WTC11 (cell line): ENCODE measurements at regions not wholly inside any gene's neighbourhood (a gene's known extent, or its start where the extent isn't known, plus 50 kb on each side); places are given as distances from the start of the nearest gene placed in this dataset.
"Not testable (repeated sequence)": the region's sequence is repeated elsewhere in the genome, so short reads cannot be mapped to it uniquely, and the experiment has no call there.

Experiments
- ATAC-seq: fragments of 200-7000 bp; cut with Tn5 transposase; 2 replicates; pipeline ENCODE4 v1.10.0; 2021; ENCODE audit warnings: mild to moderate bottlenecking, moderate library complexity
- CTCF ChIA-PET: fragments of 300-600 bp; sonication (Branson Sonifier 250); formaldehyde crosslinking; loops from one replicate; lab custom pipeline; 2021; ENCODE audit warnings: antibody characterized with exemption; lab: Charles Lee
- POLR2A ChIA-PET: fragments of 350-600 bp; sonication (Branson Sonifier 250); formaldehyde crosslinking; loops from one replicate; lab custom pipeline; 2021; ENCODE audit warnings: antibody characterized with exemption; lab: Charles Lee
- DNase-seq: peaks from one replicate; pipeline ENCODE4 v3.0.0; 2021; ENCODE audit warnings: low spot score
- H3K27ac Mint-ChIP-seq: 2 replicates; pipeline ENCODE4 v1.8.0; 2021; ENCODE audit warnings: mixed read lengths
- H3K27me3 Mint-ChIP-seq: 2 replicates; pipeline ENCODE4 v1.8.0; 2021; ENCODE audit warnings: low read depth, mild to moderate bottlenecking, moderate library complexity, mixed read lengths
- H3K36me3 Mint-ChIP-seq: 2 replicates; pipeline ENCODE4 v1.8.0; 2021; ENCODE audit warnings: mixed read lengths
- H3K4me1 Mint-ChIP-seq: 2 replicates; pipeline ENCODE4 v1.8.0; 2022; ENCODE audit warnings: mixed read lengths
- H3K4me3 Mint-ChIP-seq: 2 replicates; pipeline ENCODE4 v1.8.0; 2021; ENCODE audit warnings: mild to moderate bottlenecking, moderate library complexity, mixed read lengths
- H3K9me3 Mint-ChIP-seq: 2 replicates; pipeline ENCODE4 v1.8.0; 2021; ENCODE audit warnings: mixed read lengths
- AR ChIP-seq: fragments of 250-450 bp; sonication (Bioruptor Pico); IDR thresholded peaks from 2 replicates; pipeline ENCODE4 v1.9.0; 2021; ENCODE audit warnings: mild to moderate bottlenecking
- ATF3 ChIP-seq: sonication (generic); formaldehyde crosslinking; conservative IDR thresholded peaks from 2 replicates; pipeline ENCODE4 v1.8.1; 2022; ENCODE audit warnings: mild to moderate bottlenecking, missing genetic modification reagents
- CDX4 ChIP-seq: fragments of 250-450 bp; sonication (Bioruptor Pico); IDR thresholded peaks from 2 replicates; pipeline ENCODE4 v1.9.0; 2021; ENCODE audit warnings: moderate library complexity, mild to moderate bottlenecking, inconsistent platforms, borderline replicate concordance
- E2F4 ChIP-seq: sonication (generic); formaldehyde crosslinking; IDR thresholded peaks from 2 replicates; pipeline ENCODE4 v1.8.1; 2022; ENCODE audit warnings: low read depth, mild to moderate bottlenecking, moderate library complexity, missing genetic modification reagents, borderline replicate concordance
- MAX ChIP-seq: sonication (generic); formaldehyde crosslinking; IDR thresholded peaks from 2 replicates; pipeline ENCODE4 v1.8.0; 2022; ENCODE audit warnings: mild to moderate bottlenecking, missing genetic modification reagents
- NFYB ChIP-seq: sonication (generic); formaldehyde crosslinking; conservative IDR thresholded peaks from 2 replicates; pipeline ENCODE4 v1.8.0; 2022; ENCODE audit warnings: low read depth, missing genetic modification reagents
- TEAD4 ChIP-seq: sonication (generic); formaldehyde crosslinking; IDR thresholded peaks from 2 replicates; pipeline ENCODE4 v1.8.0; 2022; ENCODE audit warnings: mild to moderate bottlenecking, missing genetic modification reagents
- TP53 ChIP-seq: sonication (generic); formaldehyde crosslinking; IDR thresholded peaks from 2 replicates; pipeline ENCODE4 v1.8.1; 2023; ENCODE audit warnings: mild to moderate bottlenecking, missing genetic modification reagents
- ZNF512 ChIP-seq: sonication (generic); formaldehyde crosslinking; IDR thresholded peaks from 2 replicates; pipeline ENCODE4 v1.8.1; 2022; ENCODE audit warnings: missing genetic modification reagents, borderline replicate concordance
- TF ChIP-seq, protein P1 (sequence below): sonication (generic); formaldehyde crosslinking; IDR thresholded peaks from 2 replicates; pipeline ENCODE4 v1.8.1; 2023; ENCODE audit warnings: mild to moderate bottlenecking, missing genetic modification reagents, moderate library complexity
- TF ChIP-seq, protein P2 (sequence below): sonication (generic); formaldehyde crosslinking; conservative IDR thresholded peaks from 2 replicates; pipeline ENCODE4 v1.8.1; 2023; ENCODE audit warnings: mild to moderate bottlenecking, low read depth, missing genetic modification reagents, moderate library complexity

- no peaks in the 10 kb centered on the region for H3K27me3 Mint-ChIP-seq
- no peak overlapping the region for H3K27ac Mint-ChIP-seq
- no peak overlapping the region for H3K4me3 Mint-ChIP-seq
- ATAC-seq (no peak), DNase-seq (no peak)
- TF ChIP-seq TP53 (CRISPR knock-in tag), result no peak
- TF ChIP-seq E2F4 (CRISPR knock-in tag), result no peak
- no peak for TF ChIP-seq NFYB (CRISPR knock-in tag)
- TF ChIP-seq ATF3 (CRISPR knock-in tag), result no peak
- no peak for TF ChIP-seq AR (CRISPR knock-in tag)
- TF ChIP-seq MAX, result no peak
- TF ChIP-seq, protein P1, sequence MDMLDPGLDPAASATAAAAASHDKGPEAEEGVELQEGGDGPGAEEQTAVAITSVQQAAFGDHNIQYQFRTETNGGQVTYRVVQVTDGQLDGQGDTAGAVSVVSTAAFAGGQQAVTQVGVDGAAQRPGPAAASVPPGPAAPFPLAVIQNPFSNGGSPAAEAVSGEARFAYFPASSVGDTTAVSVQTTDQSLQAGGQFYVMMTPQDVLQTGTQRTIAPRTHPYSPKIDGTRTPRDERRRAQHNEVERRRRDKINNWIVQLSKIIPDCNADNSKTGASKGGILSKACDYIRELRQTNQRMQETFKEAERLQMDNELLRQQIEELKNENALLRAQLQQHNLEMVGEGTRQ (CRISPR knock-in tag), result no peak
- TF ChIP-seq, protein P2, sequence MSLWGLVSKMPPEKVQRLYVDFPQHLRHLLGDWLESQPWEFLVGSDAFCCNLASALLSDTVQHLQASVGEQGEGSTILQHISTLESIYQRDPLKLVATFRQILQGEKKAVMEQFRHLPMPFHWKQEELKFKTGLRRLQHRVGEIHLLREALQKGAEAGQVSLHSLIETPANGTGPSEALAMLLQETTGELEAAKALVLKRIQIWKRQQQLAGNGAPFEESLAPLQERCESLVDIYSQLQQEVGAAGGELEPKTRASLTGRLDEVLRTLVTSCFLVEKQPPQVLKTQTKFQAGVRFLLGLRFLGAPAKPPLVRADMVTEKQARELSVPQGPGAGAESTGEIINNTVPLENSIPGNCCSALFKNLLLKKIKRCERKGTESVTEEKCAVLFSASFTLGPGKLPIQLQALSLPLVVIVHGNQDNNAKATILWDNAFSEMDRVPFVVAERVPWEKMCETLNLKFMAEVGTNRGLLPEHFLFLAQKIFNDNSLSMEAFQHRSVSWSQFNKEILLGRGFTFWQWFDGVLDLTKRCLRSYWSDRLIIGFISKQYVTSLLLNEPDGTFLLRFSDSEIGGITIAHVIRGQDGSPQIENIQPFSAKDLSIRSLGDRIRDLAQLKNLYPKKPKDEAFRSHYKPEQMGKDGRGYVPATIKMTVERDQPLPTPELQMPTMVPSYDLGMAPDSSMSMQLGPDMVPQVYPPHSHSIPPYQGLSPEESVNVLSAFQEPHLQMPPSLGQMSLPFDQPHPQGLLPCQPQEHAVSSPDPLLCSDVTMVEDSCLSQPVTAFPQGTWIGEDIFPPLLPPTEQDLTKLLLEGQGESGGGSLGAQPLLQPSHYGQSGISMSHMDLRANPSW (CRISPR knock-in tag), result no peak
- TF ChIP-seq CDX4, result no peak
- TF ChIP-seq ZNF512 (CRISPR knock-in tag), result no peak
- TF ChIP-seq TEAD4 (CRISPR knock-in tag), result no peak
- CTCF ChIA-PET, result no interaction called here
- POLR2A ChIA-PET, result no interaction called here
- 0 out of 2 replicates have a peak, but pooled peaks cover 3% of the 10 kb centered on the region for H3K36me3 Mint-ChIP-seq
- peaks cover 4% of the 10 kb centered on the region; the same call in 1 of the 2 replicates for H3K9me3 Mint-ChIP-seq
- peaks cover 24% of the 10 kb centered on the region for H3K4me1 Mint-ChIP-seq
Measured at GRCh38 chr7:68224041-68224741, 1227.6 kb downstream of the TYW1 start.

GRCh38 chr7:68231011-68231410, 1234.4 kb downstream of the TYW1 start:
- CTCF ChIA-PET, H3K27me3 Mint-ChIP-seq, H3K27ac Mint-ChIP-seq, H3K4me1 Mint-ChIP-seq, H3K4me3 Mint-ChIP-seq, DNase-seq, ATAC-seq, POLR2A ChIA-PET: not testable (repeated sequence)
- H3K9me3 Mint-ChIP-seq, result peaks cover 25% of the 10 kb centered on the region
- peaks cover 16% of the 10 kb centered on the region for H3K36me3 Mint-ChIP-seq
